ENCODE measurements at regions not wholly inside any gene's neighbourhood (a gene's known extent, or its start where the extent isn't known, plus 50 kb on each side); places are given as distances from the start of the nearest gene placed in this dataset.

DNA sequence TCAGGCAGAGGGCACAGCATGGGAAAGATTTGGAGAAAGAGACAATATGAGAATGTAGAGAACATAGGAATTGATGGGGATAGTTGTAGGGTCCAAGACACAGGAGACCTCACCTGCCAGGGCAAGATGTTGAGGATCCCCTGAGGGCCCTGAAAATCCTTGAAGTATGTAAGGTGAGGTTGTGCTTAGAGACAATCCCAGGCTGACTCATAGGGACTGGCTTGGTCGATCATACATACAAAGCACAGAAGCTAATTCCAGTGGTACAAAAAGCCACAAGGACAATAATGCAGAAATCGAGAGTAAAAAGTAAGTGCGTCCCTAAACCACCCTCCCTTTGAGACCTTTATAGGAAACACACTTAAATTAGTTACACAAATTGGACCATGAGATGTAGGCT, 468.2 kb downstream of the MIAT start:
- DNase-seq (ENCODE audit: insufficient read length, low spot score), result no peak
- no peak for TF ChIP-seq CTCF (IDR thresholded peaks at IDR 0.05; ENCODE audit: insufficient read depth, missing control alignments)
- FAIRE-seq, result no peak

GRCh38 chr22:27127911-27128310, 470.5 kb downstream of the MIAT start:
- TF ChIP-seq CTCF (IDR thresholded peaks at IDR 0.05; ENCODE audit: insufficient read depth, missing control alignments), result no peak
- FAIRE-seq (no peak), DNase-seq (ENCODE audit: insufficient read length, low spot score) (no peak)

- no peak for TF ChIP-seq CTCF (IDR thresholded peaks at IDR 0.05; ENCODE audit: insufficient read depth, missing control alignments)
- no peak for FAIRE-seq
- DNase-seq (ENCODE audit: insufficient read length, low spot score), result no peak
Measured at GRCh38 chr22:27128461-27129085, 471.2 kb downstream of the MIAT start.

- no peak for FAIRE-seq
- no peak for TF ChIP-seq CTCF (IDR thresholded peaks at IDR 0.05; ENCODE audit: insufficient read depth, missing control alignments)
- DNase-seq (ENCODE audit: insufficient read length, low spot score), result no peak
Measured at GRCh38 chr22:27129266-27129665, 471.9 kb downstream of the MIAT start.

DNA sequence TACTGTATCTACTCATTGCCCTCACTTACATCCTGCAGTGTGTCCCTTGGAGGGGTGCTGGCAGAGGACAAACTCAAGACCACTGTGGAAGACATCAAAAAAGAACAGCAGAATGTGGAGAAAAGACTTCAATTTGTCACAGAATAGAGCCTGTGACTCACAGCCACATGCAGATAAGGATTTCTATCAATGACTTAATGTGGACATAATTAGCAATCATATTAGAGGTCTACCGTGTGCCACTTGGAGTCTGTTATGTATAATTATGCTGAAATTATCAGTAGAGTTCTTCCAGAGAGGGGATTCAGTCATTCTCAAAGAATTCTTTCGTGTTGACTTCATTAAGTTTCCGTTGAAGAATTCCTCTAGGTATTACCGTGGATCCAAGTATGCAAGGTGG, 473.5 kb downstream of the MIAT start:
- no peak for FAIRE-seq
- TF ChIP-seq CTCF (IDR thresholded peaks at IDR 0.05; ENCODE audit: insufficient read depth, missing control alignments), result no peak
- no peak for DNase-seq (ENCODE audit: insufficient read length, low spot score)

DNA sequence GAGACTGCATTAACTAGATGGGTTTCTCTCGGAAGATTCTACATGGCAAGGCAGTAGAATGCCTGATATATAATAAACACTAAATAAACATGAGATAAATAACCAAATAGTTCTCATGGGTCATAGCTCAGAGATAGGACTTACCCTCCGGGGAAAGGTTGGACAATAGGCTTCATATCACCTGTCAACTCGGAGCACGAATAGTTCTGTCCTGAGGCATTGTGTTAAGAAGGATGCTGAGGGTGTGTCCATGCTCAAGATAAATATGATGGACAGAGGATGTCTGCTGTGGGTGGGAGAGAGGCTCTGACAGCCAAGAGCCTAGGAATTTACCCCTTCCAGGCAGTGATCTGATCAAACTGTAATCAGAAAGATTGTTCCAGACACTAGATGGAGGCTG, 474.0 kb downstream of the MIAT start:
- FAIRE-seq (no peak), DNase-seq (ENCODE audit: insufficient read length, low spot score) (no peak)
- no peak for TF ChIP-seq CTCF (IDR thresholded peaks at IDR 0.05; ENCODE audit: insufficient read depth, missing control alignments)

- FAIRE-seq, result no peak
- DNase-seq (ENCODE audit: insufficient read length, low spot score), result no peak
- no peak for TF ChIP-seq CTCF (IDR thresholded peaks at IDR 0.05; ENCODE audit: insufficient read depth, missing control alignments)
Measured at GRCh38 chr22:27132400-27132799, 475.0 kb downstream of the MIAT start.

Measured in D721Med (cell line).